ENCODE measurements at regions not wholly inside any gene's neighbourhood (a gene's known extent, or its start where the extent isn't known, plus 50 kb on each side); places are given as distances from the start of the nearest gene placed in this dataset.

DNA sequence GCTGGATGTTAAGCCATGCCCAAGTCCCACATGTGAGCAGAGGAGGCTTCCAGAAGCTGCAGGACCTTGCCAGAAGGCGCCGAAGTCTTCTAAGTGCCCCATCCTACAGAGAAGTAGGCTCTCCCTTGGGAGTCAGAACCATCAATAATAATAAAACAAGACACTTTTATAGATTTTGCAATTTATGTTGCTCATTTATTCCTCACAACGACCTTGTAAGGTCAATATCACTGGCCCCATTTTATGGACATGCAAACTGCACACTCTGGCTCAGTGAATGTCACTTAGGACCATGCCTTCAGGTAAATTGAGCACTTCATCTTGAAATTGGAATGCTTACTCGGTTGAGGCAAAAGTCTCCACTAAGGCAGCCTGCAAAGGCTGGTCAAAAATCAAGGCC is 170.4 kb downstream of the BCOR start:
- DNase-seq (ENCODE audit: low read depth in 3 of 3, low spot score in 1 of 3) = no peak

DNA sequence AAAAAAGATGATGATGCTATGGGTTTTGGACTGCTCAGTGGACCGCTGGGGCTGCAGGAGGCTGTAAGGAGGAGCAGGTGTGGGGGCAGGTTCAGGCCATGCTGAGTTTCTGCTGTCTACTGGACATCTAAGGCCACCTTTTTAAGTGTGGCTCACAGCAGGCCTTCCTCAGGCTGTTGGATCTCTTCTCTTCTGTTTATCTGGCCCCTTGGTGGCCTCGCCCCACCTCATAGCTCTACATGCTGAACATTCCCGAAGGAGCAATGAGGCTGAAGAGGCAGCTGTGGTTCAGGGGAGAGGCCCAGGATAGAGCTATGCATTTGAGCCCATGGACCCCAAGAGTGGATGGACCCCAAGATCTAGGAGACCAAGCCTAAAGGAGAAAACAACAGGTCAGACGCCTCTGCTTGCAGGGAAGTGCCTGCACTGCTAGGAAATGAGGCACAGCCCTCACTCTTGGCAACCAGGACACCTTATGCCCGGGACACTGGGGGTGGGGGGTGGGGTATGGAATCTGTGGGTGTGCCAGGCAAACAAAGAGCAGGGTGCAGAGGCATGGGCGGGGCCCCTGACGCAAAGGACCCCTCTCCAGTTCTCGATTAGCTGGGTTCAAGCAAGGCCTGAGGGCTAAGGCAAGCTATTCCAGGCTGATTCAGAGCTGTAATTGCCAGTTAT is 168.9 kb downstream of the BCOR start:
- DNase-seq (ENCODE audit: low read depth in 3 of 3, low spot score in 1 of 3) = no peak

DNA sequence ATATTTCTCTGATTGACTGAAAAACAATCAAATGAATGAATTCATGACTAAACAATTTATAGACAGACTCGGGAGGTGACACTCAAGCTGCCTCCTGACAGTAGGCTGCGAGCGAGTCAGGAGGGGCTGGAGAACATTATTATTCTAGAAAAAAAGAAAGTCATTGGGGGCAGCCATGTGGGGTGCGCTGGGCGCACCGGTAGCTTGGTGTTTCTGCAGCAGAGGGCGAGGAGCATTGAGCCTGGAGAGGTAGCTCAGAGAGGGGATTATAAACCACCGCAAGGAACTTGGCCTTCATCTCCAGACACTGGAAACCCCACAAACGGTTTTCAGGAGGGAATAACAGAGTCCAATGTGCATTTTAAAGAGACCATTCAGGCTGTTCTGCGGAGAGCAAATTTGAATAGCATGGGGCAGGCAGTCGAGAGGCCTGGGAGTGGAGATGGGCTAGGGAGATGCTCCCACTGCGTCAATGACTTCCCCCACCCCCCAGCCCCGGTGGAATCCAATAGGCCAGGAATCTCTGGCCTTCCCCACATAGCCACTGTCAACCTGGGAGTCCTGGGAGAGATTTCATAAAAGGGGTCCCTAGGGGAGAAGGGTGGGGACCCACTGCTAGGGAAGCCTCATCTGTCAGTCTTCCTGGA is 168.3 kb downstream of the BCOR start:
- no peak for DNase-seq (ENCODE audit: low read depth in 3 of 3, low spot score in 1 of 3)

GRCh38 chrX:39930786-39931528 is 166.8 kb downstream of the BCOR start:
- DNase-seq (ENCODE audit: low read depth in 3 of 3, low spot score in 1 of 3) = no peak

GRCh38 chrX:39931529-39932282 is 166.1 kb downstream of the BCOR start:
- DNase-seq (ENCODE audit: low read depth in 3 of 3, low spot score in 1 of 3) = no peak

GRCh38 chrX:39935411-39936064 is 162.2 kb downstream of the BCOR start:
- no peak for DNase-seq (ENCODE audit: low read depth in 3 of 3, low spot score in 1 of 3)

- no peak for DNase-seq (ENCODE audit: low read depth in 3 of 3, low spot score in 1 of 3)
Observed at GRCh38 chrX:39936886-39937770, 160.6 kb downstream of the BCOR start.

- no peak for DNase-seq (ENCODE audit: low read depth in 3 of 3, low spot score in 1 of 3)
Observed at GRCh38 chrX:39938466-39938865, 159.3 kb downstream of the BCOR start.

GRCh38 chrX:39939678-39940077 is 158.1 kb downstream of the BCOR start:
- no peak for DNase-seq (ENCODE audit: low read depth in 3 of 3, low spot score in 1 of 3)

GRCh38 chrX:39941332-39941920 is 156.3 kb downstream of the BCOR start:
- DNase-seq (ENCODE audit: low read depth in 3 of 3, low spot score in 1 of 3) = no peak

- no peak for DNase-seq (ENCODE audit: low read depth in 3 of 3, low spot score in 1 of 3)
Observed at GRCh38 chrX:39944416-39944815, 153.3 kb downstream of the BCOR start.

GRCh38 chrX:39945709-39946108 is 152.0 kb downstream of the BCOR start:
- no peak for DNase-seq (ENCODE audit: low read depth in 3 of 3, low spot score in 1 of 3)

DNA sequence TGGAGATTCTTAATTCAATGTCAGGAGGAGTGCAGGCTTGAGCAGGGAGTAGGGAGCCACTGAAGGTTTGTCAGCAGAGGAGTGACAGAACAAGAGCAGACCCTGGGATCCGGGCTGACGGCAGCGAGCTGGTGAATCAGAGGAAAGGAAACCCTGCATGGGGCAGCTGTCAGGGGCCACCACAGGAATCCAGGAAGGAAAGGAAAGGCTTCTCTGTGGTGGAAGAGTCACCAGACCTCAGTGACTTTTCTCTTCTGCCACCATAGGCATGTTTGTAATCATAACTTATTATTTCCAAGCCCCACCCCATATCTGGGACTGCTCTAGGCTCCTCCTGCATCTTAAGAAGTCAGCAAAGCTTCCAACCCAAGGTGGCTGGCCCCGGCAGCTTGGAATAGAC is 150.9 kb downstream of the BCOR start:
- no peak for DNase-seq (ENCODE audit: low read depth in 3 of 3, low spot score in 1 of 3)

- no peak for DNase-seq (ENCODE audit: low read depth in 3 of 3, low spot score in 1 of 3)
Observed at GRCh38 chrX:39948582-39948981, 149.2 kb downstream of the BCOR start.

GRCh38 chrX:39950018-39950688 is 147.6 kb downstream of the BCOR start:
- no peak for DNase-seq (ENCODE audit: low read depth in 3 of 3, low spot score in 1 of 3)

- no peak for DNase-seq (ENCODE audit: low read depth in 3 of 3, low spot score in 1 of 3)
Observed at GRCh38 chrX:39952989-39953388, 144.8 kb downstream of the BCOR start.

DNA sequence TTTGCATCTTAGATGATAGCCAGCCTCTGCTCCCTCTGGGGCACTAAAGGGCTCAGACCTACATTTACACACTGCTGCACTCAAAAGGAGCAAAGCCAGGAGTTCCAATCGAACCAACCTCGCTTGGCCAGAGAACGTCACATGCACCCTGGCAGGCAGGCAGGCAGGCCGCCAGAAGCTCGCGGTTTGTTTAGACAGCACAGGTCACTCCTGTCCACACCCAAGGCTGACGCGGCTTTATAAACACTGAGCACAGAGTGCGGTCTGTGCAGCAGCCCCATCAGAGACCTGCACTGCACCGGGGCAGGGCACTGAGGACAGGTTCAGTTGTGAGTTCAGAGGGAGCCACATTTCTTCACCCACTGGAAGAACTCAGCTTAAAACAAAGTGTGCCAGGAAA is 143.9 kb downstream of the BCOR start:
- no peak for DNase-seq (ENCODE audit: low read depth in 3 of 3, low spot score in 1 of 3)

- DNase-seq (ENCODE audit: low read depth in 3 of 3, low spot score in 1 of 3) = no peak
Observed at GRCh38 chrX:39954851-39955250, 142.9 kb downstream of the BCOR start.

- DNase-seq (ENCODE audit: low read depth in 3 of 3, low spot score in 1 of 3) = no peak
Observed at GRCh38 chrX:39955625-39956024, 142.1 kb downstream of the BCOR start.
